ENCODE measurements at regions not wholly inside any gene's neighbourhood (a gene's known extent, or its start where the extent isn't known, plus 50 kb on each side); places are given as distances from the start of the nearest gene placed in this dataset.

GRCh38 chr2:186349508-186349907 lies 136.6 kb upstream of the ZC3H15 start:
- DNase-seq (ENCODE audit: extremely low read depth in 1 of 4, low spot score in 3 of 4) (no peak), FAIRE-seq (no peak), ATAC-seq (no peak)
- Histone ChIP-seq H3K4me2 (ENCODE audit: insufficient read depth, low read length) (no peak overlapping the region), H2AFZ (ENCODE audit: low read depth, low read length) (no peak overlapping the region), H3K36me3 (ENCODE audit: control insufficient read depth, insufficient read depth, low read length) (no peaks in the 10 kb centered on the region), H3K4me1 (replicated peaks in 1 of 2; ENCODE audit: control insufficient read depth in 2 of 2, insufficient read depth in 2 of 2, low read length in 2 of 2) (no peaks in the 10 kb centered on the region), H3K4me3 (no peak overlapping the region), H3K79me2 (ENCODE audit: control insufficient read depth, insufficient read depth, low read length) (no peaks in the 10 kb centered on the region), H3K9me3 (replicated peaks; ENCODE audit: control insufficient read depth, insufficient read depth, low read depth, low read length) (no peaks in the 10 kb centered on the region; the same call in none of the 2 replicates), H3K27ac (ENCODE audit: extremely low read depth, low read depth, low read length) (no peak overlapping the region), H4K20me1 (replicated peaks; ENCODE audit: control insufficient read depth, insufficient read depth, low read length) (no peaks in the 10 kb centered on the region), H3K27me3 (ENCODE audit: control insufficient read depth in 2 of 2, insufficient read depth in 2 of 2, low read length in 2 of 2) (no peaks in the 10 kb centered on the region), H3K9me1 (ENCODE audit: control insufficient read depth, insufficient read depth, low read length) (no peaks in the 10 kb centered on the region), H3K9ac (ENCODE audit: insufficient read depth in 1 of 2, low read depth in 2 of 2, low read length in 2 of 2) (no peak overlapping the region)
- in situ Hi-C loops (cut with MboI) (no loop called here), intact Hi-C loops (cut with micrococcal nuclease) (no loop called here)
- TF ChIP-seq ZNF445 (CRISPR knock-in tag; IDR thresholded peaks at IDR 0.05; ENCODE audit: low read depth) (no peak), ETS1 (conservative IDR thresholded peaks at IDR 0.05; ENCODE audit: control insufficient read depth, low read depth, low read length) (no peak), SPI1 (IDR thresholded peaks at IDR 0.05; ENCODE audit: borderline replicate concordance, low read depth, low read length) (no peak), MYC (IDR thresholded peaks at IDR 0.05; ENCODE audit: low read depth, low read length) (no peak), MYC (CRISPR knock-in tag; IDR thresholded peaks at IDR 0.05; ENCODE audit: borderline replicate concordance, low read depth) (no peak), ZFPM2 (CRISPR knock-in tag; IDR thresholded peaks at IDR 0.05) (no peak), RBM15 (IDR thresholded peaks at IDR 0.05; ENCODE audit: insufficient read depth, low read length) (no peak), ZNF766 (CRISPR knock-in tag; conservative IDR thresholded peaks at IDR 0.05) (peak; percentile 69)
- ChIA-PET POLR2A (no interaction called here), CTCF (ENCODE audit: low intra/inter-chr PET ratio) (no interaction called here)
- 0% methylated on average over 2 of the region's 2 CpGs for WGBS (ENCODE audit: insufficient coverage, low coverage, missing lambda C conversion rate)
- no TSS peak for BruUV-seq (replicated peaks)
